Hepatocyte (in vitro differentiated cells): ENCODE measurements at regions not wholly inside any gene's neighbourhood (a gene's known extent, or its start where the extent isn't known, plus 50 kb on each side); places are given as distances from the start of the nearest gene placed in this dataset.

ENCODE experiments used
- DNase-seq: peaks from one replicate; pipeline ENCODE4 v3.0.0-alpha.2; 2016; ENCODE audit warnings: low spot score
- H2AFZ ChIP-seq: fragments of 200-600 bp; sonication (generic); 2 replicates; pipeline ENCODE4 v1.6.0; 2016; ENCODE audit warnings: antibody characterized with exemption, mild to moderate bottlenecking
- H3K27ac ChIP-seq: fragments of 200-600 bp; sonication (generic); 2 replicates; pipeline ENCODE4 v1.5.1; 2016; ENCODE audit warnings: mild to moderate bottlenecking
- H3K27me3 ChIP-seq: fragments of 200-600 bp; sonication (generic); 2 replicates; pipeline ENCODE4 v1.6.1; 2016
- H3K36me3 ChIP-seq: fragments of 200-600 bp; sonication (generic); replicated peaks from 2 replicates; pipeline ENCODE4 v1.5.1; 2016; ENCODE audit warnings: low read depth; ENCODE audit not compliant: insufficient read depth
- H3K4me1 ChIP-seq: fragments of 200-600 bp; sonication (generic); 2 replicates; pipeline ENCODE4 v1.5.1; 2016; ENCODE audit warnings: mild to moderate bottlenecking, moderate library complexity; ENCODE audit not compliant: insufficient read depth
- H3K4me2 ChIP-seq: fragments of 200-600 bp; sonication (generic); 2 replicates; pipeline ENCODE4 v1.6.0; 2016
- H3K4me3 ChIP-seq: fragments of 200-600 bp; sonication (generic); 2 replicates; pipeline ENCODE4 v1.5.1; 2016; ENCODE audit warnings: mild to moderate bottlenecking
- H3K79me2 ChIP-seq: fragments of 200-600 bp; sonication (generic); 2 replicates; pipeline ENCODE4 v1.6.0; 2017; ENCODE audit warnings: mild to moderate bottlenecking
- H3K9me2 ChIP-seq: fragments of 200-600 bp; sonication (generic); replicated peaks from 2 replicates; pipeline ENCODE4 v1.6.0; 2017; ENCODE audit warnings: mild to moderate bottlenecking; ENCODE audit not compliant: insufficient read depth
- H3K9me3 ChIP-seq: fragments of 200-600 bp; sonication (generic); 2 replicates; pipeline ENCODE4 v1.5.1; 2016; ENCODE audit warnings: low read depth, mild to moderate bottlenecking
- H4K20me1 ChIP-seq: fragments of 200-600 bp; sonication (generic); 2 replicates; pipeline ENCODE4 v1.6.0; 2016; ENCODE audit warnings: mild to moderate bottlenecking; ENCODE audit not compliant: insufficient read depth, poor library complexity, severe bottlenecking
- EZH2 ChIP-seq: fragments of 200-600 bp; sonication (generic); IDR thresholded peaks from 2 replicates; pipeline ENCODE4 v1.6.1; 2016; ENCODE audit warnings: antibody characterized with exemption, mild to moderate bottlenecking, borderline replicate concordance
- EZH2phosphoT487 ChIP-seq: fragments of 200-600 bp; sonication (generic); IDR thresholded peaks from one replicate; pipeline ENCODE4 v1.6.1; 2018; ENCODE audit warnings: antibody characterized with exemption, mild to moderate bottlenecking, low read depth, moderate library complexity; ENCODE audit not compliant: unreplicated experiment, severe bottlenecking
- WGBS: methylation state at CpG from one replicate; pipeline ENCODE4 v1.1.6; 2016; ENCODE audit warnings: low lambda C conversion rate; ENCODE audit errors: missing lambda C conversion rate; 5-methylcytosine and 5-hydroxymethylcytosine counted together
- TF ChIP-seq, protein P1 (sequence below): fragments of 200-600 bp; sonication (generic); IDR thresholded peaks from 2 replicates; pipeline ENCODE4 v1.5.1; 2016; ENCODE audit warnings: antibody characterized with exemption, mild to moderate bottlenecking; ENCODE audit not compliant: poor library complexity

DNA sequence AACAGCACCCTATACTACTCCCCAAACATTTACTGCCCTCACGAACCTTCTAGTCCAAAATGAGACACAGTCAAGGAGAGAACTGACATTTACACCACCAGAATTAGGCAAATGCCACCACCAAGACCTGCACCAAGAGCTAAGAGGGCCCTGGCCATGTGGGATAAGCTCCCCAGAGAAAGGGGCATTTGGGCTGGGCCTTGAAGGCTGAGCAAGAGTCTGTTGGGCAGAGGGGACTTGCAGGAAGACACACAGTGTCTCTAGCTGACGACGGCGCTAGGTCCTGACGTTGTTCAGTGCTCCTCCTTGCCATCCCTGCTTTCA is 326.4 kb upstream of the ZMIZ1 start:
- no peak for TF ChIP-seq EZH2phosphoT487
- TF ChIP-seq, protein P1, sequence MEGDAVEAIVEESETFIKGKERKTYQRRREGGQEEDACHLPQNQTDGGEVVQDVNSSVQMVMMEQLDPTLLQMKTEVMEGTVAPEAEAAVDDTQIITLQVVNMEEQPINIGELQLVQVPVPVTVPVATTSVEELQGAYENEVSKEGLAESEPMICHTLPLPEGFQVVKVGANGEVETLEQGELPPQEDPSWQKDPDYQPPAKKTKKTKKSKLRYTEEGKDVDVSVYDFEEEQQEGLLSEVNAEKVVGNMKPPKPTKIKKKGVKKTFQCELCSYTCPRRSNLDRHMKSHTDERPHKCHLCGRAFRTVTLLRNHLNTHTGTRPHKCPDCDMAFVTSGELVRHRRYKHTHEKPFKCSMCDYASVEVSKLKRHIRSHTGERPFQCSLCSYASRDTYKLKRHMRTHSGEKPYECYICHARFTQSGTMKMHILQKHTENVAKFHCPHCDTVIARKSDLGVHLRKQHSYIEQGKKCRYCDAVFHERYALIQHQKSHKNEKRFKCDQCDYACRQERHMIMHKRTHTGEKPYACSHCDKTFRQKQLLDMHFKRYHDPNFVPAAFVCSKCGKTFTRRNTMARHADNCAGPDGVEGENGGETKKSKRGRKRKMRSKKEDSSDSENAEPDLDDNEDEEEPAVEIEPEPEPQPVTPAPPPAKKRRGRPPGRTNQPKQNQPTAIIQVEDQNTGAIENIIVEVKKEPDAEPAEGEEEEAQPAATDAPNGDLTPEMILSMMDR, result no peak
- no peak for TF ChIP-seq EZH2
- H2AFZ ChIP-seq, result no peak overlapping the region
- 72% methylated on average over 5 of the region's 5 CpGs for WGBS
- H3K4me1 ChIP-seq, result peaks cover 63% of the 10 kb centered on the region
- H3K27ac ChIP-seq, result peak overlapping the region; percentile 43
- H3K4me3 ChIP-seq, result no peak overlapping the region
- H3K36me3 ChIP-seq, result no peaks in the 10 kb centered on the region
- no peaks in the 10 kb centered on the region for H3K9me3 ChIP-seq
- no peaks in the 10 kb centered on the region for H3K27me3 ChIP-seq
- H3K4me2 ChIP-seq, result no peak overlapping the region
- H3K79me2 ChIP-seq, result no peaks in the 10 kb centered on the region
- DNase-seq, result no peak
- H3K9me2 ChIP-seq, result no peaks in the 10 kb centered on the region
- no peaks in the 10 kb centered on the region for H4K20me1 ChIP-seq

DNA sequence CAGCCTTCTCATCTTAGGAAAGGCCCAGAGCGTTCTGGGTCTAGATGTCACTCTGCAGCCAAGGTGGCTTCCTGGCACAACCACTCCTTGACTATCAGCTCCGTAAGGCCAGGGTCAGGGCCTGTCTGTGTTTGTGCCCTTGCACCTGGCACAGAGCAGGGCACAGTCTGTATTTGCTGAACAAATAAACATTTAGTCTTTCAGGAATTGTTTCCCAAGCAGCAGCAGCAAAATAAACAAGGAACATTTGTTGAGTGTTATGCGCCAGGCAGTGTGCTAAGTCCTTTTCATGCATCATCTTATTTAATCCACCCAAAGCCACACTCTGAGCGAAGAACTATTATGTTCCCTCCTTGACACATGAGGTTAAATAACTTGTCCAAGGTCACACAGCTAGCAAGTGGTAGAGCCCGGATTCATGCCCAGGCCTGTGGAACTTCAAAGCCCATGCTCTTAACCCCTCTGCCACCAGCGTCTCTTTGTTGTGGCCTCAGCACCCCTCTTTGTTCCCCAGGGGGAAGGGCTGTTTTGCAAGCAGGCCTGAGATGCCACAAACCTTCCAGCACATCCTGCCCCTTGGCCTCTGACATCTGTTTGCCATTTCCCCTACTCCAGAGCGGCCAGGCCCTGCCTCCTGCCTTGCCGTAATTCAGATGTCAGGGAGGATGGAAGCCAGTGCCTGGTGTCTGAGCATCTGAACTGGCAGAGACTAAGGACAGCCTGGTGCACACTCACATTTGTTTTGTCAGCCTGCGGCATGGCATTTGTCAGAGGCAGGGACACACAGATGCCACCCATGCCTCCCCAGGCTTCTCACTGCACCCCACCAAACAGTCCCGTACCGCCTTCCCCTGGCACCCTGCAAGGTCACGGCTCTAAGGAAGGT is 325.8 kb upstream of the ZMIZ1 start:
- H3K4me1 ChIP-seq, result peaks cover 68% of the 10 kb centered on the region
- H4K20me1 ChIP-seq, result no peaks in the 10 kb centered on the region
- WGBS, result 62% methylated on average over 12 of the region's 12 CpGs
- no peak overlapping the region for H3K4me3 ChIP-seq
- TF ChIP-seq EZH2 (no peak), EZH2phosphoT487 (no peak)
- TF ChIP-seq, protein P1, result no peak
- H3K27ac ChIP-seq, result peak overlapping the region; percentile 43
- H3K4me2 ChIP-seq, result no peak overlapping the region
- no peak for DNase-seq
- H2AFZ ChIP-seq, result no peak overlapping the region
- no peaks in the 10 kb centered on the region for H3K9me2 ChIP-seq
- H3K27me3 ChIP-seq, result no peaks in the 10 kb centered on the region
- no peaks in the 10 kb centered on the region for H3K79me2 ChIP-seq
- no peaks in the 10 kb centered on the region for H3K36me3 ChIP-seq
- no peaks in the 10 kb centered on the region for H3K9me3 ChIP-seq

DNA sequence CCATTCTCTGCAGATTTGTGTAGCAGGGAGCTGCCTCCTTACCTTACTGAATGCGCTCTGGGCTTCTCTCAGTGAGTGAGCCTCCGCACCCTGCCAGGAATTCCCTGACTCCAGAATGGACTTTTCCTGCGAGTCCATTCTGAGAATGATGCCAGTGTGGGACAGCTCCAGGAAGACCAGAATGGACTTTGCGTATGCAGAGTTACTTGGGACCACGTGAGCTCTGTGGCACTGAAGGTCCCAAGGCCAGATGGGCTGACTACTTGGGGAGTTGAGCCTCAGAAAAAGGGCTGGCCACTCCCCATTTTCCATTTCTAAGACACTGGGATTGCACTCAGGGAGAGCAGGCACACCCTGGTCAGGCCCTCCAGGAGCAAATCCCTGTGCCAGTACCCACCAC is 324.7 kb upstream of the ZMIZ1 start:
- Histone ChIP-seq H3K36me3 (no peaks in the 10 kb centered on the region), H3K27me3 (no peaks in the 10 kb centered on the region), H3K27ac (peak overlapping the region; percentile 89), H3K9me2 (no peaks in the 10 kb centered on the region), H3K4me1 (peaks cover 67% of the 10 kb centered on the region), H3K4me3 (no peak overlapping the region), H3K9me3 (no peaks in the 10 kb centered on the region), H3K4me2 (peak overlapping the region; percentile 38), H3K79me2 (no peaks in the 10 kb centered on the region), H4K20me1 (no peaks in the 10 kb centered on the region), H2AFZ (no peak overlapping the region)
- TF ChIP-seq, protein P1, result no peak
- TF ChIP-seq EZH2 (no peak), EZH2phosphoT487 (no peak)
- DNase-seq, result no peak
- WGBS, result 93% methylated on average over 5 of the region's 5 CpGs
